ENCODE measurements at regions not wholly inside any gene's neighbourhood (a gene's known extent, or its start where the extent isn't known, plus 50 kb on each side); places are given as distances from the start of the nearest gene placed in this dataset.

DNA sequence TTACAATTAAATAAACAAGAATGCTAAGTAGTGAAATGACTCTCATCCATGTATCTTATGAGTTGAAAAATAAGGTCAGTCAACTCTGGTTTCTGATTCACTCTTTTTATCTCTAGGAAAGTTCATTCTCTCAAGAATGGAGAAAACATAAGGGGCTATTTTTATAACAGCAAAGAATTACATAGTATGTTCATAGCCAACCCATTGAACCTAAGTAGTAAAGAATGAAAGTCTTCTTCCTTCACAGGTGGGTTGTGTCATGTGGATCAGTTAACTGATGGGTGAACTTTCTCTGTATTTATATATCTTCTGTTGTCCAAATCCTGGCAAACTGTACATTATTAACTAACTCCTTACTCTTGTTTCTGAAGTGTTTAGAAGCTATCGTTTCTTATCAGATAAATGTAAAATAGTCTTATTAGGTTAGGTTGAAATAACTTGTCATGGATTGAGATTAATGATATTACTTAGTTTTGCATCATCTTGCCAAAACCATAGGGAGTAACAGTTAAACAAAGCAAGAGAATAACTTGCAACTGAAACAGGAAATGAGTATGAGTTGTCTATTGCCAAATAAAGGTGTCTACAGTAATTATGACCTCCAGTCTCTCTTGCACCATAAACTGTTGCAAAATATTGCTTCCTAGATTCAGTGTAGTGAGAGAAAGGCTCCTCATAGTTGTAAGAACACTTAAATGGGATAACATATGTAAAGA, 86.8 kb downstream of the ANKRD7 start:
- Histone ChIP-seq H3K27me3 (ENCODE audit: insufficient read depth) (no peaks in the 10 kb centered on the region), H3K4me2 (no peak overlapping the region), H3K4me3 (no peak overlapping the region), H3K27ac (ENCODE audit: low read depth) (no peak overlapping the region), H3K79me2 (replicated peaks; ENCODE audit: insufficient read depth) (no peaks in the 10 kb centered on the region), H3K36me3 (ENCODE audit: insufficient read depth) (peaks cover 7% of the 10 kb centered on the region; the same call in 1 of the 2 replicates), H3K9me2 (ENCODE audit: insufficient read depth) (peaks cover 4% of the 10 kb centered on the region), H3K4me1 (ENCODE audit: insufficient read depth) (peaks cover 14% of the 10 kb centered on the region), H3F3A (replicated peaks; ENCODE audit: low read depth) (no peaks in the 10 kb centered on the region), H2AFZ (no peak overlapping the region), H4K20me1 (replicated peaks; ENCODE audit: insufficient read depth) (no peaks in the 10 kb centered on the region)
- Mint-ChIP-seq H3K4me1 (peaks cover 11% of the 10 kb centered on the region; the same call in 2 of the 3 replicates), H3K4me3 (no peak overlapping the region), H3K36me3 (ENCODE audit: low read depth) (peaks cover 18% of the 10 kb centered on the region), H3K9me3 (peaks cover 26% of the 10 kb centered on the region), H3K27me3 (ENCODE audit: insufficient read depth, low read depth, poor library complexity) (peaks cover 4% of the 10 kb centered on the region), H3K27ac (peak overlapping the region; percentile 63; the same call in 1 of the 2 replicates)
- ATAC-seq (no peak), DNase-seq (ENCODE audit: low spot score) (no peak)
- TF ChIP-seq STAT1 (IDR thresholded peaks at IDR 0.05; ENCODE audit: unreplicated experiment) (no peak), NANOG (IDR thresholded peaks at IDR 0.05; ENCODE audit: borderline replicate concordance) (no peak), CREB1 (CRISPR knock-in tag; IDR thresholded peaks at IDR 0.05; ENCODE audit: low read depth) (no peak)
- TF ChIP-seq, protein P1, sequence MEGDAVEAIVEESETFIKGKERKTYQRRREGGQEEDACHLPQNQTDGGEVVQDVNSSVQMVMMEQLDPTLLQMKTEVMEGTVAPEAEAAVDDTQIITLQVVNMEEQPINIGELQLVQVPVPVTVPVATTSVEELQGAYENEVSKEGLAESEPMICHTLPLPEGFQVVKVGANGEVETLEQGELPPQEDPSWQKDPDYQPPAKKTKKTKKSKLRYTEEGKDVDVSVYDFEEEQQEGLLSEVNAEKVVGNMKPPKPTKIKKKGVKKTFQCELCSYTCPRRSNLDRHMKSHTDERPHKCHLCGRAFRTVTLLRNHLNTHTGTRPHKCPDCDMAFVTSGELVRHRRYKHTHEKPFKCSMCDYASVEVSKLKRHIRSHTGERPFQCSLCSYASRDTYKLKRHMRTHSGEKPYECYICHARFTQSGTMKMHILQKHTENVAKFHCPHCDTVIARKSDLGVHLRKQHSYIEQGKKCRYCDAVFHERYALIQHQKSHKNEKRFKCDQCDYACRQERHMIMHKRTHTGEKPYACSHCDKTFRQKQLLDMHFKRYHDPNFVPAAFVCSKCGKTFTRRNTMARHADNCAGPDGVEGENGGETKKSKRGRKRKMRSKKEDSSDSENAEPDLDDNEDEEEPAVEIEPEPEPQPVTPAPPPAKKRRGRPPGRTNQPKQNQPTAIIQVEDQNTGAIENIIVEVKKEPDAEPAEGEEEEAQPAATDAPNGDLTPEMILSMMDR (conservative IDR thresholded peaks at IDR 0.05; ENCODE audit: low read depth in 2 of 2): no peak

DNA sequence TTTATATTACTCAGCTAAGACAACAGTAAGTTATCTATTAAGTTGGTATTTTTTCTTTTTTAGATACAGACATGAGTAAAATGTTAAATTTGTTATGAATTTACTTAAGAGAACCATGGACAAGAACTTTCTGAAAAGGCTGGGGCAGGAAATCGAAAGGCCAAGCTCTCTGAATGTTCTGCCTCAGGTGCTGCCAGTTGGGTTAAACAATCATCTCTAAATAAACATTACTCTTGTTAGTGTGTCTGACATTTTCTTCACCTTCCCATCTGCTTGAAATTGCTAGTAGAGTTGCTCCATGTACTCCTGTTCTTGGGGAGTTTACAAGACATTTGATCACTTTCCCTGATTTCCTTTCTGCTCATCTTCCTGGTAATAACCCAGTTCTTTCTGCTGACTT, 87.5 kb downstream of the ANKRD7 start:
- Mint-ChIP-seq H3K4me1 (peaks cover 11% of the 10 kb centered on the region; the same call in 2 of the 3 replicates), H3K27ac (0 out of 2 replicates have a peak overlapping the region, but pooled peaks have one; percentile 35), H3K4me3 (no peak overlapping the region), H3K9me3 (peaks cover 26% of the 10 kb centered on the region), H3K27me3 (ENCODE audit: insufficient read depth, low read depth, poor library complexity) (peaks cover 4% of the 10 kb centered on the region), H3K36me3 (ENCODE audit: low read depth) (peaks cover 18% of the 10 kb centered on the region)
- no peak overlapping the region for H3K27ac ChIP-seq (ENCODE audit: low read depth)
- H3K79me2 ChIP-seq (replicated peaks; ENCODE audit: insufficient read depth): no peaks in the 10 kb centered on the region
- H3K4me3 ChIP-seq: no peak overlapping the region
- H3K27me3 ChIP-seq (ENCODE audit: insufficient read depth): no peaks in the 10 kb centered on the region
- peaks cover 4% of the 10 kb centered on the region for H3K9me2 ChIP-seq (ENCODE audit: insufficient read depth)
- H2AFZ ChIP-seq: 0 out of 2 replicates have a peak overlapping the region, but pooled peaks have one; percentile 26
- DNase-seq (ENCODE audit: low spot score): no peak
- no peaks in the 10 kb centered on the region; the same call in 1 of the 2 replicates for H4K20me1 ChIP-seq (replicated peaks; ENCODE audit: insufficient read depth)
- peaks cover 14% of the 10 kb centered on the region for H3K4me1 ChIP-seq (ENCODE audit: insufficient read depth)
- TF ChIP-seq, protein P2, sequence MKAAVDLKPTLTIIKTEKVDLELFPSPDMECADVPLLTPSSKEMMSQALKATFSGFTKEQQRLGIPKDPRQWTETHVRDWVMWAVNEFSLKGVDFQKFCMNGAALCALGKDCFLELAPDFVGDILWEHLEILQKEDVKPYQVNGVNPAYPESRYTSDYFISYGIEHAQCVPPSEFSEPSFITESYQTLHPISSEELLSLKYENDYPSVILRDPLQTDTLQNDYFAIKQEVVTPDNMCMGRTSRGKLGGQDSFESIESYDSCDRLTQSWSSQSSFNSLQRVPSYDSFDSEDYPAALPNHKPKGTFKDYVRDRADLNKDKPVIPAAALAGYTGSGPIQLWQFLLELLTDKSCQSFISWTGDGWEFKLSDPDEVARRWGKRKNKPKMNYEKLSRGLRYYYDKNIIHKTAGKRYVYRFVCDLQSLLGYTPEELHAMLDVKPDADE (IDR thresholded peaks at IDR 0.05): no peak
- TF ChIP-seq EZH2 (IDR thresholded peaks at IDR 0.05; ENCODE audit: low read depth, unreplicated experiment): no peak
- TF ChIP-seq, protein P3, sequence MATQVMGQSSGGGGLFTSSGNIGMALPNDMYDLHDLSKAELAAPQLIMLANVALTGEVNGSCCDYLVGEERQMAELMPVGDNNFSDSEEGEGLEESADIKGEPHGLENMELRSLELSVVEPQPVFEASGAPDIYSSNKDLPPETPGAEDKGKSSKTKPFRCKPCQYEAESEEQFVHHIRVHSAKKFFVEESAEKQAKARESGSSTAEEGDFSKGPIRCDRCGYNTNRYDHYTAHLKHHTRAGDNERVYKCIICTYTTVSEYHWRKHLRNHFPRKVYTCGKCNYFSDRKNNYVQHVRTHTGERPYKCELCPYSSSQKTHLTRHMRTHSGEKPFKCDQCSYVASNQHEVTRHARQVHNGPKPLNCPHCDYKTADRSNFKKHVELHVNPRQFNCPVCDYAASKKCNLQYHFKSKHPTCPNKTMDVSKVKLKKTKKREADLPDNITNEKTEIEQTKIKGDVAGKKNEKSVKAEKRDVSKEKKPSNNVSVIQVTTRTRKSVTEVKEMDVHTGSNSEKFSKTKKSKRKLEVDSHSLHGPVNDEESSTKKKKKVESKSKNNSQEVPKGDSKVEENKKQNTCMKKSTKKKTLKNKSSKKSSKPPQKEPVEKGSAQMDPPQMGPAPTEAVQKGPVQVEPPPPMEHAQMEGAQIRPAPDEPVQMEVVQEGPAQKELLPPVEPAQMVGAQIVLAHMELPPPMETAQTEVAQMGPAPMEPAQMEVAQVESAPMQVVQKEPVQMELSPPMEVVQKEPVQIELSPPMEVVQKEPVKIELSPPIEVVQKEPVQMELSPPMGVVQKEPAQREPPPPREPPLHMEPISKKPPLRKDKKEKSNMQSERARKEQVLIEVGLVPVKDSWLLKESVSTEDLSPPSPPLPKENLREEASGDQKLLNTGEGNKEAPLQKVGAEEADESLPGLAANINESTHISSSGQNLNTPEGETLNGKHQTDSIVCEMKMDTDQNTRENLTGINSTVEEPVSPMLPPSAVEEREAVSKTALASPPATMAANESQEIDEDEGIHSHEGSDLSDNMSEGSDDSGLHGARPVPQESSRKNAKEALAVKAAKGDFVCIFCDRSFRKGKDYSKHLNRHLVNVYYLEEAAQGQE (IDR thresholded peaks at IDR 0.05; ENCODE audit: unreplicated experiment): no peak
- no peak for TF ChIP-seq POLR2AphosphoS5 (IDR thresholded peaks at IDR 0.05; ENCODE audit: low read depth)
- no peak for TF ChIP-seq EZH2phosphoT487 (IDR thresholded peaks at IDR 0.05; ENCODE audit: unreplicated experiment)
- TF ChIP-seq, protein P1 (conservative IDR thresholded peaks at IDR 0.05; ENCODE audit: low read depth in 2 of 2): no peak
- no peak for TF ChIP-seq ZNF331 (CRISPR knock-in tag; IDR thresholded peaks at IDR 0.05; ENCODE audit: low read depth)
- no peak for TF ChIP-seq JUNB (IDR thresholded peaks at IDR 0.05; ENCODE audit: unreplicated experiment)
- TF ChIP-seq NANOG (IDR thresholded peaks at IDR 0.05; ENCODE audit: borderline replicate concordance): no peak
- TF ChIP-seq CREB1 (CRISPR knock-in tag; IDR thresholded peaks at IDR 0.05; ENCODE audit: low read depth): no peak
- TF ChIP-seq ZNF114 (CRISPR knock-in tag; IDR thresholded peaks at IDR 0.05): no peak
- no peak for TF ChIP-seq STAT1 (IDR thresholded peaks at IDR 0.05; ENCODE audit: unreplicated experiment)
- peak overlapping the region; percentile 11; the same call in 1 of the 2 replicates for H3K4me2 ChIP-seq
- no peaks in the 10 kb centered on the region for H3F3A ChIP-seq (replicated peaks; ENCODE audit: low read depth)
- no peak for ATAC-seq
- H3K36me3 ChIP-seq (ENCODE audit: insufficient read depth): peaks cover 7% of the 10 kb centered on the region; the same call in 1 of the 2 replicates

Measured in GM23338 (cell line).